CD4-positive, alpha-beta T cell treated with Interleukin-4 for 1 hour (primary cell): ENCODE measurements at regions not wholly inside any gene's neighbourhood (a gene's known extent, or its start where the extent isn't known, plus 50 kb on each side); places are given as distances from the start of the nearest gene placed in this dataset.
"Not testable (repeated sequence)": the region's sequence is repeated elsewhere in the genome, so short reads cannot be mapped to it uniquely, and the experiment has no call there.

Experiments used
- DNase-seq, 2 donors: peaks; one replicate each; pipeline ENCODE4 v3.0.0-alpha.2; 2020 to 2022

DNA sequence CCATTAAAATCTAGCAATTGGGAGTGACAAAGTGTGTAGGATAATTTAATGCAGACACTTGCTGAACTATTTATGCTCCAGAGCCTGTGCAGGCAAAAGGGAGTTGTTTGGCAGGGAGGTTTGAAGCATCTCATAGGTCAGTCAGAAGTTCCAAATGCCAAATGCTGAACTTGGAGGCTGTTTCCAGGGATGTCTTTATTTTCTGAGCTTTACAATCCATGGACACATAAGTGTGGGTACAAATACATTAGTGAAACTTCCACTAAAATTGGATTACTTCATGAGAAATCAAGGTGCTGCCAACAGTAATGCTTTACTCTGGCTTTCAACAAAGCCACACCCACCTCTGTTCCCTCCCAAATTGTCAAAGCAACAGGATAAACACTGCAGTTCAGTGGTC, 422.1 kb upstream of the SETBP1 start:
- DNase-seq, result no peak

DNA sequence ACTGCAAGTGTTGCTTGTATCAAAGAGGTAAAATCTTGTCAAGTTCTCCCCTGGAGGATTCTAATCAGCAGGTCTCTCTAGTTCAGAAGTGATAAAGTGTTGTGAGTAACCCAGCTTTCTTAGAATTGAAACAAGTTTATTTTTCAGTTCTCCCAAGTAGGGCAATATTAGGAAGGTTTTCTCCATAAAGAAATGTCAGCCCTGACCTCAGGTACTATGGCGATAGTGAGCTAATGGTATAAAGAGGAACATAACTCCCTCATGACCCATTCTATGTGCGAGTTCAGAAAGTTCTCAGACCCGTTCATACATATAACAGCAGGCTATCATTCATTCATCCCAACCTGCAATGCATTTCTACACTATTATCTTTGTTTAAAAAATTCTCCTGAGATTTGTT, 421.1 kb upstream of the SETBP1 start:
- DNase-seq, result no peak

DNA sequence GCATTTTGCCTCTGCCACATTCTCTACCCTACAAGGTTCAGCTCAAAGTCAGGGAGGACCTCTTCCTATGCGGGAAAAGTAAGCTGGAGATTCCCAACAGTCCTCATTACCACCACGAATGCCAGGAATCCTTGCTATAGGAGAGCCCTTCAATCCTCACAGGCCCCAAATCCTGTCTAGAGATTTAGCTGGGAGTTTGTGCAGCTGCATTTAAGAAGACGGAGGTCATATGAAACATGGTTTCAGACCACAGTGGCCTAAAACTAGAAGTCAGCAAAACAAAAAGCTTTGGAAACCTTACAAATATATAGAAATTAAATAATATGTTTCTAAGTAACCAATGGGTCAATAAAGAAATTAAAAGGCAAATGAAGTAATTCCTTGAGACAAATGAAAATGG, 415.3 kb upstream of the SETBP1 start:
- no peak for DNase-seq

DNA sequence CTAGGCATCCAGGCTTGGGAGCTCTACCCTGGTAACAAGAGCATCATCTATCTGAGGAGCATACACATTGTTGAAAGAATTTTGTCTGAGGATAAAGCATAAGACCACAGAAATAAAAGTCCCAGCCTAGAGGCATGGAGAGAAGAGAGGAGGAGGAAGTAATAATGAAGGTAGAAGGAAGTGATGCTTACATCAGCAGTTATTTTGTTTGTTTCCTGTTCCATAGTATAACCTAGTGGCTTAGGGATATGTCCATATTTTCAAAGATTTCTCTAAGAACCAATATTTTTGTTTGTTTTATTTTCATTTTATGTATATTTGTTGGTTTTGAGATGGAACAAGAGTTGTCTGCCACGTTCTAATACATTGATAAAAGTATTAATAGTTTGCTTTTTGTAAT, 407.4 kb upstream of the SETBP1 start:
- DNase-seq, result no peak

DNA sequence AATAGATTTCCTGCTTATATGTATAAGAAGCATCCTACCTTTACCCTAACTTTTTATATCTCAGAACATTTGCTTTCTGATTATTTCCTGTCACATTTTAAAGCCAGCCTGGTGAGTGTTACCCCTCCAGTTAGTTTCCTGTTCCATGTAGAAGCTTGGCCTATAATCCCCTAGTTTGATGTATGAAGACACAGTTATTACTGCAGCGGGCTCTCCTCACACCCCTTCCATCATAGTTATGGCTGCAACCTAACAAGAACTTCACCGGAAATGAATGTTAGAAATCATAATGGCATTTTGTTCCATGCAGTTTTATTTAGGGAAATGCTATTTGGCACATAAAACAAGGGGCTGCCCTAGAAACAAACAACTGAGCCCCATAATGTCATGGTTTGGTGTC, 400.2 kb upstream of the SETBP1 start:
- DNase-seq, result no peak

DNA sequence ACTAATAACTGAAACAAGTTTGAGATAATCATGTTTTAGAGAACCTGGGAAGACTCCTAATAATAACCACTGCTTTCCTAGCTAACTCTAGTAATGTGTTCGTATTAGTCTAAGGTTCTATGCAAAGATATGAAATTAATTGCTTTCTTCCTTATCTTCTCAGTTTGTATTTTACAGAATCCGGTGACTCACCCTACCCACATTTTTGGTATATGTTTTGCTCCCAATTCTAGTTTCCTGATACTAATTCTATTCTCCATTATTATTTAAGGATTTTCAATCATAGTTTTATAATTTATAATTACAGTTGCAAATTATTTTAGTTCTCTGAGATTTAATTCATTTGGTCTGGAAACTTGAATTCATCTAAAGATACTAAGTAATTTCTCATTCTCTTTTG, 394.6 kb upstream of the SETBP1 start:
- no peak for DNase-seq

DNA sequence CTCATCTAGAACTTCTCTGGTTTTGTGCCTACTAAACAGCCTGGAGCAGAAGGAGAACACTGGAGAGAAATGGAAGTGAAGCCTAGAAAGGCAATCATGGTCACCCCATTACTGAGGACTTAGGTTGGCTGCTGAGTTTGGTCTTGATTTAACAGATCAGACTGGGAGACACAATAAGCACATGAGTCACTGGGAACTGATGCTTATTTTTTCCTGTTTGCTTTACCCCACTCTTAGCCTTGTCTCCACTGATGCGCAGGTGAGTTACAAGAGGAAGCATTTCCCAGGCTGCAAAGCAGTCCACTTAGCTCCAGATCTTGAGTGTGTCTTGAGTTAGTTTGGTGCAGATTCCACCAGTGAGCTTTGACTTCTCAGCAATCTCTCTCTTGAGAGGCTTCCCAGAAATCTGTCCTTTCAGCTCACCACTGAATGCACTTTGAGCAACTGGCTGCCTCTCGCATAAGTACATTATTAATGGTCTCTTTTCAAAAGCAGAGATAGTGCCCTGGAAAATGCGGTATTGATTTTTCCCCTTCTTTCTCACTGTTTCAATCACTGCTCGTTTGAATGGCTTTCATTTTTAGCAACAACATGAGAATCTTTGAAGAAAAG, 390.2 kb upstream of the SETBP1 start:
- no peak for DNase-seq

DNA sequence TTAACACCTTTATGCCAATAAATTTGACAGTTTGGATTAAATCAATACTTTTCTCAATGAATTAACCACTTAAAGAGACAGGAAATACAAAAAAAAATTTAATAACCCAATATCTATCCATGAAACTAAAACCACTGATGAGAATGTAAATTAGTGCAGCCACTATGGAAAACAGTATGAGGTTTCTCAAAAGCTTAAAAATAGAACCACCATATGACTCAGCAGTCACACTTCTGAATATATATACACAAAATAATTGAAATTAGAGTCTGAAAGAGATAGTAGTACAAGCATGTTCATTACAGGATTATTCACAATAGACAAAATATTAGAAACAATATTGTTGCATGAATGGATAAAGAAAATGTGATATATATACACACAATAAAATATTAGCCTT, 382.1 kb upstream of the SETBP1 start:
- DNase-seq, result no peak

DNA sequence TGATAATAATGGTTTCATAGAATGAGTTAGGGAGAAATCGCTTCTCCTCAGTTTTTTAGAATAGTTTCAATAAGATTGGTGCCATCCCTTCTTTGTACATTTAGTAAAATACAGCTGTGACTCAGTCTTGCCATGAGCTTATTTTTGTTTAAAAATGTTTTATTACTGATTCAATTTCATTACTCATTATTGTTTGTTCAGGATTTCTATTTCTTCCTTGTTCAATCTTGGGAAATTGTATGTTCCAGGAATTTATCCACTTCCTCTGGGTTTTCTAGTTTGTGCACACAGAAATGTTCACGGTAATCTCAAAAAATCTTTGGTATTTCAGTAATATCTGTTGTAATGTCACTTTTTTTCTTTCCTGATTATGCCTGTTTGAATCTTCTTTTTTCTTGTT, 371.5 kb upstream of the SETBP1 start:
- no peak for DNase-seq

DNA sequence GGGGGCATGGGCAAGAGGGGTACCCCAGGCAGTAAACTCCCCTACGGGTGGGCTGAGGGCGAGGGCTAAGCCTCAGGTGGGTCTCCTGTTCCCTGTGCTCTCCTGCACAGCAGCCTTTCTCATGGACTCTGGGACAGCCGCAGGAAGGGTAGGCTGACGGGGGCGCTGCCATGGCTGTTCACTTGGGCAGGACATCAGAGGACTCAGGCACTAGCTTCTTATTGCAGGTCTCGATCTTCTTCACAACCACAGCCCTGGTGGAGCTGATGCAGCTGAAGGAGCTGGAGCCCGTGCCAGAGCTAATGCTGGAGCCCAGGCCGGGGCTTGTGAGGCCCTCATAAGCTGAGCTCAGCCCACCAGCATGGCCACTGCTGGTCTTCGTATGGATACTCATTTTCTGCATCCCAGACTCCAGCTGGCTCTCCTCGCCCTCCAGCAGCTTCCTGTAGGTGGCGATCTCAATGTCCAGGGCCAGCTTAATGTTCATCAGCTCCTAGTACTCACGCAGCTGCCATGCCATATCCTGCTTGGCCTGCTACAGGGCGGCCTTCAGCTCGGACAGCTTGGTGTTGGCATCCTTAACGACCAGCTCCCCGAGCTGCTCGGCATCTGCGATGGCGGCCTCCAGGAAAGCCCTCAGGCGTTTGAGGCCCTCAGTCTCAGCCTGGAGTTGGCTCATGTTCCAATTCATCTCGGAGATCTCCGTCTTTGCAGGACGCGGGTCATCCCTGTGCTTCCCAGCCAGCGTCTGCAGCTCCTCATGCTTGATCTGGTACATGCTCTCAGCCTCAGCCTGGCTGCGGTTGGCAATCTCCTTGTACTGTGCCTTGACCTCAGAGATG, 359.8 kb upstream of the SETBP1 start:
- no peak for DNase-seq

DNA sequence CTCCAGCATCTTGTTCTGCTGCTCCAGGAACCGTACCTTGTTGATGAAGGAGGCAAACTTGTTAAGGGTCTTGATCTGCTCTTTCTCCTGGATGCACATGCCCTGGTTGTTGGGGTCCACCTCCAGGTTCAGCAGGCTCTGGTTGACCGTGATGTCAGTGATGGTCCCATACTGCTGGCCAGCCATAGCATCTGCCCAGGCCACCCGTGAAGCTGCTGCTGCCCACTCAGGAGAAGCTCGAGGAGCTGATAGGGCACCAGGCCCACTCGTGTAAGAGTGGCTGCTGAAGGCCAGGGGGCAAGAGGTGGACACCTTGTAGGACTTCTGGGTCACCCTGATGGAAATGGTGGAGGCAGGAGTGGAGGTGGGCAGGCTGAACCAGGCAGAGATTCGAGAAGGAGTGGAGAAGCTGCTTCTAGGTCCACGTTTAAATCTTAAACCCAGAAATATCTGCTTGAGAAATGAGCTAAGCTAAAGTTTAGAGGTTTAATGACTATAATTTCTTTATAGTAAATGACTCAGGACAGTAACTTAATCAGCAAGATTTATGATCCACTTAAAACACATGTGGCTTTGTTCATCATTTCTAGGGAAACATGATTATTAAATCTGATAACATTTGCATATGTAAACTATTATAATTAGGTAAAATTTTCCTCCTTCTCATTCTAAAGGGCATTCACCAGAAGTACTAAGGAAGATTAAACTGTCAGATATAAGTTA, 358.7 kb upstream of the SETBP1 start:
- no peak for DNase-seq

DNA sequence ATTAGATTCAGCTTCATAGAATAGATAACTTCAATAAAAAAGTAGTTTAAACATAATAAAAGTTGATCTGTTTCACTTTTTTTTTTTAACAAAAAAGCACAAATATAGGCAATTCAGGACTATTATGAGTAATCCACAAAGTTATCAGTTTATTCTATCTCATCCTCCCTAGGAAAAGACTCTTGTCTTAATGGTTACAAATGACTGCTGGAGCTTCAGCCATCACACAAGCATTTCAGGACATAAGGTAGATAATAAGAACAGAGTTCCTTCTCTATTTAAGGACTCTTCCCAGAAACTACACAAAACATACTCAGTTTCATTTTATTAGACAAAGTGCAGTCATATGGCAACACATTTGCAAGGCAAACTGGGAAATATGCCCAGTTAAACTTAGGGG, 357.6 kb upstream of the SETBP1 start:
- no peak for DNase-seq

DNA sequence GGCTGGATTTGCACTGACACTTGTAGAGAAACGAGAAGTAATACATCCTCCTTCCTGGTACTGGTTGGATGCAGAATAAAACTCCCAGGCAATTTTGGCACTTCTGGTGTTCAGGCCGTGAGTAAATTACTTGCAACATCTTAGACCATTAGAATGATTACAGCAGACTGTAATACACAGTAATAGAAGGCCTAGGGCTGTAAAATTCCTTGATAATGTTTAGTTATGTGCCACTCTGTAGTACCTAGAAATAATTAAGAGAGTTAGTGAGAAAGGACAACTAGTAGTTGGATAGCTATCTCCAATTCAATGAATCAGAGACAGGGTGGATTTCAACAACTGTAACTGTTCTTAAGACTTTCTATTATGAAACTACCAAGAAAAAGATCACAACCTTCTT, 356.3 kb upstream of the SETBP1 start:
- no peak for DNase-seq

DNA sequence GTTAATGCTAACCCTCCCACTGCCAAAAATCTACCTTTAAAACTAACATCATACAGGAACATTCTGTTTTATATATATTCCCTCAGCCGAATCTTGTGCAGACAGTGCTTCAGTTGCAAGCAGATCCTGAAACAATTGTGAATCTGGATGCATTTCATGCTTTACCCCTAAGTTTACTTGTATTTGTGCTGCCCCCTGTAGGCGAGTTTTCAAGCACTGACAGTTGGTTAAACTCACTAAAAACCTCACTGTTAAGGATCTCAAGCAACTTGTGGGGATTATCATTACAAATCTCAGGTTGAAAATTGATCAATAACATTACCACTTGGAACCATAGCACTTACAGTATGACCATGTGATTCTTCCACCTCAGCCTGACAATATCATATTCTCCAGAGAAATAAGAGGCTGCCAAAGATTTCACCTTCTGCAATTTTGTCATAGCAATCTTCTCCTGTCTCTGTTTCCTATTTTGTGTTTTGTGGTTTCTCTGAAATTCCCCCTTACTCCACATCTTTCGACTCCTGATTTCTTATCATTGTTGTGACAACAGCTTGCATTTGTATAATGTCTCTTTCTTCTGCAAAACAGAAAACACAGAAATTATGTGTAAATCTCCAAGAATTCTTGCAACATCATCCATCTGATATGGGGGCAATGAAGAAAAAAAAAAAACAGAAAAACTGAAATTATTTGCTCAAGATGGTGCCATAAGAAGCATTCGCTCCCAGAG, 354.6 kb upstream of the SETBP1 start:
- DNase-seq, result no peak

DNA sequence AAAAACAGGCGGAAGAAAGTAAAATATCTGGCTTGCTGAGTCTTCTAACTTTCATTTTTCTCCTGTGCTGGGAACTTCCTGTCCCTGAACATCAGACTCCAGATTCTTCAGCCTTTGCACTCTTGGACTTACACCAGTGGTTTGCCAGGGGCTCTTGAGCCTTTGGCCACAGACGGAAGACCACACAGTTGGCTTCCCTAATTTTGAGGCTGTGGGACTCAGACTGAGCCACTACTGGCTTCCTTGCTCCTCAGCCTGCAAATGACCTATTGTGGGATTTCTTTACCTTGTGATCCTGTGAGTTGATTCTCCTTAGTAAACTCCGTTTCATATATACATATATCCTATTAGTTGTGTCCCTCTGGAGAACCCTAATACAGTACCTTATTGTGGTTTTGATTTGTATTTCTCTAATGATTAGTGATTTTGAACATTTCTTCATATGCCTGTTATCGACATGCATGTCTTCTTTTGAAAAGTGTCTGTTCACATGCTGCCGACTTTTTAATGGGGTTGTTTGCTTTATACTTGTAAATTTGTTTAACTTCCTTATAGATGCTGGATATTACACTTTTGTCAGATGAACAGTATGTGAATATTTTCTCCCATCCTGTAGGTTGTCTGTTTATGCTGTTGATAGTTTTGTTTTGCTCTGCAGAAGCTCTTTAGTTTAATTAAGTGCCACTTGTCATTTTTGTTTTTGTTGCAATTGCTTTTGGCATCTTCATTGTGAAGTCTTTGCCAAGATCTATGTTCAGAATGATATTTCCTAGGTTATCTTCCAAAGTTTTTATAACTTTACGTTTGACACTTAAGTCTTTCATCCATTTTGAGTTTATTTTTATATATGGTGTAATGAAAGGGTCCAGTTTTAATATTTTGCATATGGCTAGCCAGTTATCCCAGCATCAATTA, 348.8 kb upstream of the SETBP1 start:
- no peak for DNase-seq

DNA sequence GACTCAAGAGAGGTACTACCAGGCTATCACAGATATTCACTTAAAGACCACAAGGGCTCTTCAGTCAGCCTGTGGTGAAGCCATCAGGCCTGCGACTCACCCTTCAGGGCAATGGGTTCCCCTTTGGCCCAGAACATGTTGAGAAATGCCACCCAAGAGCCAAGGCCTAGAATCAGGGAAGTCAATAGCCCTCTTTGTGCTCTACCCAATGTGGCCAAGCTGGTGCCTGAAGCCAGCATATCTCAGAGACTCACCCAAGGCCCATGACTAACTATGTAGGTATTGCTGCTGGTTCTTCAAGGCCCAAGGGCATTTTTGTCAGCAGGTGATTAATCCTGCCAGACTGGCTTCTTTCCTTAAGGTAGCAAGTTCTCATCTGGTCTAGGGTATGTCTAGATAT, 338.9 kb upstream of the SETBP1 start:
- DNase-seq, result no peak

DNA sequence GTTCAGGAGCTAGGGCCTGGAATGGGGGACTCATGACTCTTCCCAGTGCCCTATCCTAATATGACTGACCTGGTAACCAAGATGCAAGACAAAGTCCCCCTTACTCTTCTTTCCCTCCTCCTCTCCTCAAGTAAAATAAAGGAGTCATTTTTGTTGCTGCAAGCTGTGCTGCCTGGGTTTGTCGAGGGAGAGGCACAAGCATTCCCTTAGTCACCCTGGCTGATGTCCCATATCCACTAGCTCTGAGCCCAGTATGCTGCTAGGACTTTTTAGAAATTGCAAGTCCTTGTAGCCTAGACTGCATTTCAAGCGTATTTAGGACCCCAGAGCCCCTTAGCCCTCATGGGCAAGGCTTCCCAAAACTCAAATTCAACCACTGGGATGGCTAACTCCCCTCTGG, 338.5 kb upstream of the SETBP1 start:
- DNase-seq, result no peak

DNA sequence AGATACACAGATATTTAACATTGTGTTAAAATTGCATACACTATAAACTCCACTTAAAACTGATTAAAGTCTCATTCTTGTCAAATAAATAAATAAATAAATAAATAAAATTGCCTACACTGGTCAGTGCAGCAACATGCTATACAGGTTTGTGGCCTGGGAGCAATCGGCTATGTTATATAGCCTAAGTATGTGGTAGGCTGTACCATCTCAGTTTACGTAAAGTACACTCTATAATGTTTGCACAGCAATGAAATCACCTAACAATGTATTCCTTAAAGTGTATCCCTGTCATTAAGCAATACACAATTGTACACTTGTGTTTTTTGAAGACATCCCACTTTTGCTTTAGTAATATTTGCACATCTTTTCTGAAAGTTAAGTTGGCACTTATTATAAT, 337.7 kb upstream of the SETBP1 start:
- no peak for DNase-seq

DNA sequence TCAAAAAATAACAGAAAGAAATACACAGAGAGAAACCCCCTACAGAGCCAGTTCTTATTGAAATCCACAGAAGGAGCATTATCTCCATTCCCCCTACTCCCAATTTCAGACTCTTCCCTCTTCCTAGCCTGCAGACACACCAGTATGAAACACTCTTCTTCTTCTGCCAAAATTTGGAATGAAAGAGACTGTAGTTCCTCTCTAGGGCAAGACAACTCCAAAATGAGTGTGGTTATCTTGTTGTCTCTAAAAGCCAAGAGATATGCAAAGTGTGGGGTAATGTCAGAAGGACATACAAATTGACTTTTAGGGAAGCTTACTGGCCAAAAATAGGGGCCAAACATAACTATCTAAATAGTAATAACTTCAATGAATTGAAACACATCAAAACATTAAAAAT, 337.1 kb upstream of the SETBP1 start:
- DNase-seq, result no peak

DNA sequence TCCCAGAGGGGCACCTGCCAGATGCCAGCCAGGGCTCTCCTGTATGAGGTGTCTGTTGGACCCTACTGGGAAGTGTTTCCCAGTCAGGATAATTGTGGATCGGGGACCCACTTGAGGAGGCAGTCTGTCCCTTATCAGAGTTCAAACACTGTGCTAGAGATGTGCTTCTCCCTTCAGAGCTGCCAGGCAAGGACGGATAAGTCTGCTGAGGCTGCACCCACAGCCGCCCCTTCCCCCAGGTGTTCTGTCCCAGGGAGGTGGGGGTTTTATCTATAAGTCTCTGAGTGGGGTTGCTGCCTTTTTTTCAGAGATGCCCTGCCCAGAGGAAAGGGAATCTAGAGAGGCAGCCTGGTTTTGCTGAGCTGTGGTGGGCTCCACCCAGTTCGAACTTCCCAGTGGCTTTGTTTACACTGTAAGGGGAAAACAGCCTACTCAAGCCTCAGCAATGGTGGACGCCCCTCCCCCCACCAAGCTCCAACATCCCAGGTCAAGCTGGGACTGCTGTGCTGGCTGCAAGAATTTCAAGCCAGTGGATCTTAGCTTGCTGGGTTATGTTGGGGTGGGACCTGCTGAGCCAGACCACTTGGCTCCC, 324.0 kb upstream of the SETBP1 start:
- no peak for DNase-seq

DNA sequence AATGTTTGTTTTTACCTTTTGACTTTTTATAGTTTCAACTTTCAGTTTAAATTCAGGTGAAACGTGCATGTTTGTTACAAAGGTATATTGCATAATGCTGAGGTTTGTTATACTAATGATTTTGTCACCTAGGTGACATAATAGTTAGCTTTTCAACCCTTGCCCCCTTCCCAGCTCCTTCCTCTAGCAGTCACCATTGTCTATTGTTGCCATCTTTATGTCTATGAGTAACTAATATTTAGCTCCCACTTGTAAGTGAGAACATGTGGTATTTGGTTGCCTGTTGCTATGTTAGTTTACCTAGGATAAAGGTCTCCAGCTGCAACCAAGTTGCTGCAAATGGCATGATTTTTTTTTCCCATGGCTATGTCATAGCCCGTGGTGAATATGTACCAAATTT, 322.3 kb upstream of the SETBP1 start:
- no peak for DNase-seq

DNA sequence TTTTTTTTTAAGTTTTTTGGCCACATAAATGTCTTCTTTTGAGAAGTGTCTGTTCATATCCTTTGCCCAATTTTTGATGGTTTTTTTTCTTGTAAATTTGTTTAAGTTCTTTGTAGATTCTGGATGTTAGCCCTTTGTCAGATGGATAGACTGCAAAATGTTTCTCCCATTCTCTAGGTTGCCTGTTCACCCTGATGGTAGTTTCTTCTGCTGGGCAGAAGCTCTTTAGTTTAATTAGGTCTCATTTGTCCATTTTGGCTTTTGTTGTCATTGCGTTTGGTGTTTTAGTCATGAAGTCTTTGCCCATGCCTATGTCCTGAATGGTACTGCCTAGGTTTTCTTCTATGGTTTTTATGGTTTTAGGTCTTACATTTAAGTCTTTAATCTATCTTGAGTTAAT, 320.9 kb upstream of the SETBP1 start:
- DNase-seq, result not testable (repeated sequence)
